ENCODE measurements at regions not wholly inside any gene's neighbourhood (a gene's known extent, or its start where the extent isn't known, plus 50 kb on each side); places are given as distances from the start of the nearest gene placed in this dataset.

GRCh38 chr14:106286697-106287290 lies 760.4 kb downstream of the TMEM121 start:
- Histone ChIP-seq H3K4me3 (replicated peaks in 1 of 4; ENCODE audit: control extremely low read depth in 1 of 4, insufficient read depth in 1 of 4, low read depth in 3 of 4, low read length in 4 of 4) (no peak overlapping the region), H3K4me2 (ENCODE audit: extremely low read depth, insufficient read depth, low read length) (no peak overlapping the region), H3K27ac (ENCODE audit: insufficient read depth, low read length) (no peak overlapping the region), H3K9me3 (ENCODE audit: control insufficient read depth, insufficient read depth, low read depth, low read length) (no peaks in the 10 kb centered on the region), H3K9ac (ENCODE audit: insufficient read depth, low read length) (no peak overlapping the region), H2AFZ (ENCODE audit: low read length) (no peak overlapping the region), H3K36me3 (ENCODE audit: control insufficient read depth, insufficient read depth, low read length) (no peaks in the 10 kb centered on the region), H3K4me1 (ENCODE audit: control insufficient read depth, extremely low read depth, insufficient read depth, low read length) (no peaks in the 10 kb centered on the region), H4K20me1 (ENCODE audit: control insufficient read depth, extremely low read depth, insufficient read depth, low read length) (no peaks in the 10 kb centered on the region), H3K27me3 (ENCODE audit: control insufficient read depth, insufficient read depth, low read length) (no peaks in the 10 kb centered on the region), H3K79me2 (ENCODE audit: control insufficient read depth, insufficient read depth, low read length) (no peaks in the 10 kb centered on the region)
- TF ChIP-seq CTCF (conservative IDR thresholded peaks at IDR 0.05 in 1 of 2, IDR thresholded peaks at IDR 0.05 in 1 of 2; ENCODE audit: low read depth in 1 of 2, low read length in 2 of 2) = no peak
- TF ChIP-seq EZH2 (IDR thresholded peaks at IDR 0.05; ENCODE audit: low read length, missing control alignments) = no peak
- DNase-seq (ENCODE audit: low read depth in 2 of 2) = no peak

GRCh38 chr14:106287506-106287905 lies 761.1 kb downstream of the TMEM121 start:
- no peak overlapping the region for H3K27ac ChIP-seq (ENCODE audit: insufficient read depth, low read length)
- no peaks in the 10 kb centered on the region for H3K9me3 ChIP-seq (ENCODE audit: control insufficient read depth, insufficient read depth, low read depth, low read length)
- TF ChIP-seq EZH2 (IDR thresholded peaks at IDR 0.05; ENCODE audit: low read length, missing control alignments) (no peak), CTCF (conservative IDR thresholded peaks at IDR 0.05 in 1 of 2, IDR thresholded peaks at IDR 0.05 in 1 of 2; ENCODE audit: low read depth in 1 of 2, low read length in 2 of 2) (no peak)
- no peak for DNase-seq (ENCODE audit: low read depth in 2 of 2)
- no peaks in the 10 kb centered on the region for H4K20me1 ChIP-seq (ENCODE audit: control insufficient read depth, extremely low read depth, insufficient read depth, low read length)
- H2AFZ ChIP-seq (ENCODE audit: low read length) = no peak overlapping the region
- H3K27me3 ChIP-seq (ENCODE audit: control insufficient read depth, insufficient read depth, low read length) = no peaks in the 10 kb centered on the region
- no peaks in the 10 kb centered on the region for H3K36me3 ChIP-seq (ENCODE audit: control insufficient read depth, insufficient read depth, low read length)
- no peaks in the 10 kb centered on the region for H3K79me2 ChIP-seq (ENCODE audit: control insufficient read depth, insufficient read depth, low read length)
- no peak overlapping the region for H3K9ac ChIP-seq (ENCODE audit: insufficient read depth, low read length)
- no peak overlapping the region for H3K4me2 ChIP-seq (ENCODE audit: extremely low read depth, insufficient read depth, low read length)
- no peak overlapping the region for H3K4me3 ChIP-seq (replicated peaks in 1 of 4; ENCODE audit: control extremely low read depth in 1 of 4, insufficient read depth in 1 of 4, low read depth in 3 of 4, low read length in 4 of 4)
- no peaks in the 10 kb centered on the region for H3K4me1 ChIP-seq (ENCODE audit: control insufficient read depth, extremely low read depth, insufficient read depth, low read length)

- Histone ChIP-seq H3K9ac (ENCODE audit: insufficient read depth, low read length) (no peak overlapping the region), H3K27me3 (ENCODE audit: control insufficient read depth, insufficient read depth, low read length) (no peaks in the 10 kb centered on the region), H3K4me2 (ENCODE audit: extremely low read depth, insufficient read depth, low read length) (no peak overlapping the region), H3K79me2 (ENCODE audit: control insufficient read depth, insufficient read depth, low read length) (no peaks in the 10 kb centered on the region), H2AFZ (ENCODE audit: low read length) (no peak overlapping the region), H3K4me1 (ENCODE audit: control insufficient read depth, extremely low read depth, insufficient read depth, low read length) (no peaks in the 10 kb centered on the region), H3K4me3 (replicated peaks in 1 of 4; ENCODE audit: control extremely low read depth in 1 of 4, insufficient read depth in 1 of 4, low read depth in 3 of 4, low read length in 4 of 4) (no peak overlapping the region), H3K9me3 (ENCODE audit: control insufficient read depth, insufficient read depth, low read depth, low read length) (no peaks in the 10 kb centered on the region), H4K20me1 (ENCODE audit: control insufficient read depth, extremely low read depth, insufficient read depth, low read length) (no peaks in the 10 kb centered on the region), H3K36me3 (ENCODE audit: control insufficient read depth, insufficient read depth, low read length) (no peaks in the 10 kb centered on the region), H3K27ac (ENCODE audit: insufficient read depth, low read length) (no peak overlapping the region)
- DNase-seq (ENCODE audit: low read depth in 2 of 2) = no peak
- TF ChIP-seq EZH2 (IDR thresholded peaks at IDR 0.05; ENCODE audit: low read length, missing control alignments) (no peak), CTCF (conservative IDR thresholded peaks at IDR 0.05 in 1 of 2, IDR thresholded peaks at IDR 0.05 in 1 of 2; ENCODE audit: low read depth in 1 of 2, low read length in 2 of 2) (no peak)
These were observed 765.2 kb downstream of the TMEM121 start for GRCh38 chr14:106291626-106292025.
